IPS-18a (cell line): ENCODE measurements at regions not wholly inside any gene's neighbourhood (a gene's known extent, or its start where the extent isn't known, plus 50 kb on each side); places are given as distances from the start of the nearest gene placed in this dataset.

Experiments used
- H3K27ac ChIP-seq: one replicate; pipeline ENCODE4 v1.5.1; 2013; ENCODE audit warnings: low read length
- H3K27me3 ChIP-seq: one replicate; pipeline ENCODE4 v1.6.1; 2013; ENCODE audit warnings: mild to moderate bottlenecking, low read length; ENCODE audit not compliant: control insufficient read depth, insufficient read depth
- H3K36me3 ChIP-seq: one replicate; pipeline ENCODE4 v1.6.1; 2013; ENCODE audit warnings: low read depth, low read length; ENCODE audit not compliant: control insufficient read depth
- H3K4me1 ChIP-seq: one replicate; pipeline ENCODE4 v1.6.1; 2013; ENCODE audit warnings: low read depth, low read length; ENCODE audit not compliant: control insufficient read depth
- H3K4me3 ChIP-seq: one replicate; pipeline ENCODE4 v1.5.1; 2013; ENCODE audit warnings: low read length
- H3K9ac ChIP-seq: one replicate; pipeline ENCODE4 v1.6.1; 2013; ENCODE audit warnings: mild to moderate bottlenecking, low read length, moderate library complexity
- H3K9me3 ChIP-seq: one replicate; pipeline ENCODE4 v1.6.1; 2013; ENCODE audit warnings: low read depth, low read length; ENCODE audit not compliant: control insufficient read depth

- no peaks in the 10 kb centered on the region for H3K4me1 ChIP-seq
- no peaks in the 10 kb centered on the region for H3K27me3 ChIP-seq
- no peaks in the 10 kb centered on the region for H3K36me3 ChIP-seq
- H3K9me3 ChIP-seq, result no peaks in the 10 kb centered on the region
- H3K9ac ChIP-seq, result no peak overlapping the region
- no peak overlapping the region for H3K4me3 ChIP-seq
- no peak overlapping the region for H3K27ac ChIP-seq
Observed at GRCh38 chr2:128997166-128997866, 678.6 kb upstream of the HS6ST1 start.

- no peaks in the 10 kb centered on the region for H3K4me1 ChIP-seq
- no peaks in the 10 kb centered on the region for H3K27me3 ChIP-seq
- H3K36me3 ChIP-seq, result no peaks in the 10 kb centered on the region
- no peaks in the 10 kb centered on the region for H3K9me3 ChIP-seq
- H3K27ac ChIP-seq, result no peak overlapping the region
- H3K9ac ChIP-seq, result no peak overlapping the region
- H3K4me3 ChIP-seq, result no peak overlapping the region
Observed at GRCh38 chr2:129001926-129002325, 683.3 kb upstream of the HS6ST1 start.

GRCh38 chr2:129002751-129003150 is 684.1 kb upstream of the HS6ST1 start:
- no peak overlapping the region for H3K4me3 ChIP-seq
- no peaks in the 10 kb centered on the region for H3K27me3 ChIP-seq
- no peak overlapping the region for H3K27ac ChIP-seq
- H3K36me3 ChIP-seq, result no peaks in the 10 kb centered on the region
- no peaks in the 10 kb centered on the region for H3K4me1 ChIP-seq
- H3K9ac ChIP-seq, result no peak overlapping the region
- no peaks in the 10 kb centered on the region for H3K9me3 ChIP-seq

DNA sequence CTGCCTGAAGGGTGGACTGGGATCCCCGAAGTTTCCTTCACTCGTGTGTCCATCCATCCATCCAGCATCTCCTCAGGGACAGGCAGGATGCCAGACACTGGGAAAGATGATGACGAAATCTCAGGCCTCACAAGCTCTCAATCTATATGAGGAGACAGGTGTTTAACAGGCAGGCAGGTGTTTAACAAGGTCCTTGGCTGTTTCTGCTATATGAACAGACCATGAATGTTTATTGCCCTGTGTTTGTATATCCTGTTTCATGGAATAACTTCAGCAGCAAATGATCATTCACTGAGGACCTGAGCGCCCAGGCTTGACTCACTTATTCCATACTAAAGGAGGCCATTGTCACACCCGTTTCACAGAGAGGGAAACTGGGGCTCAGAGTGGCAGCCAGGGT is 685.8 kb upstream of the HS6ST1 start:
- H3K9me3 ChIP-seq, result no peaks in the 10 kb centered on the region
- no peaks in the 10 kb centered on the region for H3K4me1 ChIP-seq
- no peak overlapping the region for H3K4me3 ChIP-seq
- H3K36me3 ChIP-seq, result no peaks in the 10 kb centered on the region
- no peak overlapping the region for H3K27ac ChIP-seq
- H3K9ac ChIP-seq, result no peak overlapping the region
- no peaks in the 10 kb centered on the region for H3K27me3 ChIP-seq

GRCh38 chr2:129004940-129005490 is 686.3 kb upstream of the HS6ST1 start:
- no peaks in the 10 kb centered on the region for H3K4me1 ChIP-seq

DNA sequence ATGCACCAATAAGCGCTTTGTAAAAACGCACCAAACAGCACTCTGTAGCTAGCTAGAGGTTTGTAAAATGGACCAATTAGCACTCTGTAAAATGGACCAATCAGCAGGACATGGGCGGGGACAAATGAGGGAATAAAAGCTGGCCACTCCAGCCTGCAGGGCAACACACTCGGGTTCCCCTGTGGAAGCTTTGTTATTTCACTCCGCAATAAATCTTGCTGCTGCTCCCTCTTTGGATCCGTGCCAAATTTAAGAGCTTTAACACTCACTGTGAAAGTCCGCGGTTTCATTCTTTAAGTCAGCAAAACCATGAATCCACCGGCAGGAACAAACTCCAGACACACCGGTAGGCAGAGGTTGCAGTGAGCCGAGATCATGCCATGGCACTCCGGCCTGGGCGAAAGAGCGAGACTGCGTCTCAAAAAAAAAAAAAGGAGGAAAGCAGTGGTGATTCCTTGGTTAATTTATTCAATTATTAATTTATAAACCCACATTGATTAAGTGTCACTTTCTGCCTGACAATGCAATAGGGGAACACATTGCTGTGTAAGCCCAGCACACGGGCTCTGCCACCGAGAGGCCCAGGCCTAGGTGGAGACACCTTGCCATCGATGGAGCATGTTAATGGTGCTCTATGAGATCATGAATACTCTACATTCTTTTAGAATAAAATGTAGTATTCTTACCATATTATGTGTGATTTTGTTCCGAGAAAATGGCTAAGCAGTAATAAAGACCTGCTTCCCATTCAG is 687.6 kb upstream of the HS6ST1 start:
- no peaks in the 10 kb centered on the region for H3K9me3 ChIP-seq
- H3K4me3 ChIP-seq, result no peak overlapping the region
- no peak overlapping the region for H3K27ac ChIP-seq
- H3K27me3 ChIP-seq, result no peaks in the 10 kb centered on the region
- H3K4me1 ChIP-seq, result no peaks in the 10 kb centered on the region
- H3K9ac ChIP-seq, result no peak overlapping the region
- H3K36me3 ChIP-seq, result no peaks in the 10 kb centered on the region

More at GRCh38 chr2:129004940-129005490, 686.3 kb upstream of the HS6ST1 start:
- Histone ChIP-seq H3K4me3 (no peak overlapping the region), H3K9me3 (no peaks in the 10 kb centered on the region), H3K9ac (no peak overlapping the region), H3K36me3 (no peaks in the 10 kb centered on the region), H3K27me3 (no peaks in the 10 kb centered on the region), H3K27ac (no peak overlapping the region)

- no peaks in the 10 kb centered on the region for H3K4me1 ChIP-seq
- H3K36me3 ChIP-seq, result no peaks in the 10 kb centered on the region
- H3K9me3 ChIP-seq, result no peaks in the 10 kb centered on the region
- no peak overlapping the region for H3K4me3 ChIP-seq
- H3K9ac ChIP-seq, result no peak overlapping the region
- no peak overlapping the region for H3K27ac ChIP-seq
- H3K27me3 ChIP-seq, result no peaks in the 10 kb centered on the region
Observed at GRCh38 chr2:129006901-129007300, 688.2 kb upstream of the HS6ST1 start.

GRCh38 chr2:129008055-129008880 is 689.6 kb upstream of the HS6ST1 start:
- Histone ChIP-seq H3K36me3 (no peaks in the 10 kb centered on the region), H3K27ac (no peak overlapping the region), H3K4me3 (no peak overlapping the region), H3K27me3 (no peaks in the 10 kb centered on the region), H3K9me3 (no peaks in the 10 kb centered on the region), H3K9ac (no peak overlapping the region), H3K4me1 (no peaks in the 10 kb centered on the region)

- H3K36me3 ChIP-seq, result no peaks in the 10 kb centered on the region
- H3K27me3 ChIP-seq, result no peaks in the 10 kb centered on the region
- no peaks in the 10 kb centered on the region for H3K4me1 ChIP-seq
- H3K9me3 ChIP-seq, result no peaks in the 10 kb centered on the region
- H3K27ac ChIP-seq, result no peak overlapping the region
- no peak overlapping the region for H3K9ac ChIP-seq
- no peak overlapping the region for H3K4me3 ChIP-seq
Observed at GRCh38 chr2:129008881-129009554, 690.4 kb upstream of the HS6ST1 start.

DNA sequence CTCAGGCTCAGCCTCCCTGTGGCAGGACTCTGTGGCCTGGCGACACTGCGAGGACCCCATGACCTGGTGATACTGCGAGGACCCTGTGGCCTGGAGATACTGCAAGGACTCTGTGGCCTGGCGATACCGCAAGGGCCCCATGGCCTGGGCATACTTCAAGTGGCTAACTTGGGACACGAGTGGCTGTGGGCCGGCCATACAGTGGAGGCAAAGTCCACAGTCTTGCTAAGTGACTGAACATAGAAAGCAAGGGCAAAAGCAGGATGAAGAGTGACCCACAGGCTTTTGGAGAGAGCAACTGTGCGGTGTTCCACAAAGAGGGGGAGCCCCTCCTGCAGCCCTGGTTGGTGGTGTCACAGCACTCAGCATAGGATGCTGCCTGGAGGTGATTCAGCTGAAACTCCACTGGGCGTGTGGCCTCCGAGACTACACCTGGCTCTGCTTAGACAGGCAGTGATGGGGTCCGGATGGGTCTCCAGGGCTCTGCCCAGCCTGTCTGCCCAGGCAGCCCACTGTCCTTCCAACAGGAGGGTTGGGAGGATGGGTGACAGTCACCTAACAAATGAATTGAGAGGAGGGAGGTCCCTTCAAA is 691.0 kb upstream of the HS6ST1 start:
- no peak overlapping the region for H3K4me3 ChIP-seq
- H3K27ac ChIP-seq, result no peak overlapping the region
- H3K27me3 ChIP-seq, result no peaks in the 10 kb centered on the region
- H3K4me1 ChIP-seq, result no peaks in the 10 kb centered on the region
- no peak overlapping the region for H3K9ac ChIP-seq
- H3K36me3 ChIP-seq, result no peaks in the 10 kb centered on the region
- no peaks in the 10 kb centered on the region for H3K9me3 ChIP-seq

GRCh38 chr2:129010262-129010661 is 691.6 kb upstream of the HS6ST1 start:
- Histone ChIP-seq H3K27me3 (no peaks in the 10 kb centered on the region), H3K9me3 (no peaks in the 10 kb centered on the region), H3K4me1 (no peaks in the 10 kb centered on the region), H3K9ac (no peak overlapping the region), H3K27ac (no peak overlapping the region), H3K36me3 (no peaks in the 10 kb centered on the region), H3K4me3 (no peak overlapping the region)
